Left colon (tissue), 2 donors: ENCODE measurements at regions not wholly inside any gene's neighbourhood (a gene's known extent, or its start where the extent isn't known, plus 50 kb on each side); places are given as distances from the start of the nearest gene placed in this dataset.

ENCODE experiments used
- ATAC-seq: fragments of 200-7000 bp; cut with Tn5 transposase; one replicate; pipeline ENCODE4 v1.9.1; 2020; ENCODE audit warnings: mild to moderate bottlenecking, moderate library complexity
- DNase-seq, 2 donors: peaks; one replicate each; pipeline ENCODE4 v3.0.0-alpha.2; 2020
- intact Hi-C, 2 donors: fragments of 100-400 bp; cut with DNase I in 1 of 2; cut with micrococcal nuclease in 1 of 2; formaldehyde crosslinking; loops; one replicate each; pipeline versions ENCODE4 v1.11.2 to v1.14.0; 2022; cut with DNase I, micrococcal nuclease
- donor health status: DM: no; HTN: no; CAD: no.
- donor health status: DM: yes; HTN: yes; CAD: no.

DNA sequence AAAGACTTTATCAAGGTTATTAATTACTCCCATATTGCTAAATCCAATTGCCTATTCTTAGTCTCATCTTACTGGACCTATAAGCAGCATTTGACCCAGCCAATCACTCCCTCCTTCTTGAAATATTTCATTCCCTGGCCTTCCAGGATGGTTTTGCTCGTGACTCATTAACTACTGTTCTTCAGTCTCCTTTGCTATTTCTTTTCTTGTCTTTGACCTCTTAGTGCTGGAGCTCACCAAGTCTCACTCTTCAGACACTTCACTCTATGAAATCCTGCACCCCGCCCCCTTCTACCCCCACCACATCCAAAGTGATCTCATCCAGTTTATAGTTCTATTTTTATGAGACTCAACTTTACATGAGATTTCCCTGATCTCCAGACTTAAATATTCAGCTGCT is 803.1 kb upstream of the WWC1 start:
- DNase-seq, result no peak
- intact Hi-C loops, result no loop called here
- no peak for ATAC-seq

DNA sequence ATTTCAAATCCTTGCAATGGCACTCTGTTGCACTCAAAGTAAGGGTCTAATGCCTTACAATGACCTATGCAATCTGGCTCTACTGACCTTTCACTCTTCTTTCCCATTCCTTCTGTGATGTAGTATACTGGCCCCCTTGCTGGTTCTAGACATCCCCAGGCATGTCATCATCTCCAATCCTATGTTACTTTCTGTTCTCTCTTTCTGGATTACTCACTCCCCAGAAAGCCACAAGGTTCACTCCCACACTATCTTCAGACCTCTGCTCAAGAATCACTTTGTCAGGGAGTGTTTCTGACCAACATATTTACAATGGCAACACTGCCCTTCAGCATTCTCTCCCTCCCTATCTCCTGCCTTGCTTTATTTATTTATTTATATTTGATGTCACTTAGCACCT is 802.2 kb upstream of the WWC1 start:
- no peak for ATAC-seq
- no peak for DNase-seq
- intact Hi-C loops, result no loop called here

DNA sequence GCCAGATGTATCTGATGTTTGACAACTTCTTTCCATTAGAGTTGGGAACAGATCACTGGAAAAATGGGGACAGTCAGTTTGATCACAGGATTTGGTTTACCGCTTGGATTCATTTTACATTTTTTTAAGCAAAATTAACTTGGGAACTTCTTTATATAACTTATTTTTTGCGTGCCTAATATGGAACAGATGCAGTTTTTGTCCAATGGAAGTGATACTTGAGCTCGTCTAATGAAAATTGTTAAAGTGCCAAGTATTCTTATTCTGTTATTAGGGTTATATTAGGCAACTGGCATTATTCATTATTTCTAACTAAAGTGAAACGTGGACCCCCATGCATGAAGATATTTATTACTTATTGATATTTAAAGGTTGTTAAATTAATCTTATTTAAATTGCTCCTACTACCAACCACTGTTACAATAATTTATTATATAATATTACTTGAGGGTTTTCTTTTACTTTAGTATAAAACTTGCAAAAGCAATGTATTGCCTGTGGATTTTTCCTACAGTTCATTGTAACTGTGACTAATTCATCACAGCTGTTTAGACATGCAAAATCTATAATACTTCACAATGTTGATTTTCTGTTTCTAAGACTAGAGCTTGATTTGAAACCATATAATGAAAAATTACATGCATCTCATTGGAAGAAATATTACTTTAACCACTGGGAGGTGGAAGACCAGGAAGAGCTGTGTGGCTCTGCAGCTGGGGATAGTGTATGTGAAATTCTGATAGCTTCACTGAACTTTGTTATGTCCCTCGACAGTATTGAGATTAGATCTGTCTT is 787.3 kb upstream of the WWC1 start:
- ATAC-seq (no peak), DNase-seq (no peak)
- intact Hi-C loops, result no loop called here

DNA sequence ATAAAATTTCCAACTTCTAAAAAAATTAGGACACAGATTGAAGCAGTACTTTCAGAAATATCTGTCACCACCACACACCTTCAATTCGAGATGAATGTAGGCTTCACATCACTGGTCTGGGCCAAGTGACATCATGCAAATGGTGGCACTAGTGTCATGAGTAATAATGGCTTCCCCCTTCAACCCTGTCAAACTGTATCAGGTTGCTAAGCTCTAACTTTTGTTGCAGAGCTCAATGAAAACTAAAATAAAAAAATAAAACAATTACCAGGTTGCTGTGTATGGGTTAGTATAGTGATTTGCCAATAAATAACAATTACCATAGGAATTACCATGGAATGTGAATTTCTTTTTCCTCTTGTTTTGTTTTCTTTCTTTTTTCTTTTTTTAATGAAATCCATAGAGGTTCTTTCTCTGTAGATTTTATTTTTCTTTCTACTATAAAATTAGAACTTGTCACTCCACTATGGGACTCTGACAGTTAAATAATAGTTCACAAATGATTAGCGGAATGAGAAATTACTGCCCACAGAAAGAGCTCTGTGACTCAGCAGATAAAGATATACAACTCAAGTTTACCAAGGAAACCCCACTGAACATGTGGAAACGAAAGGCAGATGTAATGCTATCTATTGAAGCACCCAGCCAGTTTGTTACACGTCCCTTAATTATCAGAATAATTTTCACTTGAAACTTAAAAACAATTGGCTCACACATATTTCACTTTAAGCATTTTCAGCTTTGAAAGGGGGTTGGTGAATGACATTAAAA is 783.8 kb upstream of the WWC1 start:
- intact Hi-C loops, result no loop called here
- ATAC-seq, result no peak
- DNase-seq, result no peak

DNA sequence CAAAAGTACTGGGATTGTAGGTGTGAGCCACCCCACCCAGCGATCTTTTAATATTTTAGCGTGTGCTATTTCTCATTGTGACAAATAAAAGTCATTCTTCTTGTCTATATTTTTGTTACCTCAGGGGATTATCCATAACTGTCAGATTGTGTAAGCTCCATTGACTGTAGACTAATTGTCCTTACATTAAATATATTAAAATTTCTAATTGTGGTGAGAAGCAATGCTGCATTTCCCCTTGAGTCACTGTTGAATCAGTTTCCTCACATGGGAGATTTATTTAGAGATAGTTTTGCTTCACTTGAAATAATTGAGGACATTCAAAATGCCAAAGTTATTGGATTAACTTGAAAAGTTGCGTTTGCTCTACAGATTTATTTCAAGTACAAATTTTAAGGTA is 782.4 kb upstream of the WWC1 start:
- intact Hi-C loops, result no loop called here
- DNase-seq, result no peak
- no peak for ATAC-seq

DNA sequence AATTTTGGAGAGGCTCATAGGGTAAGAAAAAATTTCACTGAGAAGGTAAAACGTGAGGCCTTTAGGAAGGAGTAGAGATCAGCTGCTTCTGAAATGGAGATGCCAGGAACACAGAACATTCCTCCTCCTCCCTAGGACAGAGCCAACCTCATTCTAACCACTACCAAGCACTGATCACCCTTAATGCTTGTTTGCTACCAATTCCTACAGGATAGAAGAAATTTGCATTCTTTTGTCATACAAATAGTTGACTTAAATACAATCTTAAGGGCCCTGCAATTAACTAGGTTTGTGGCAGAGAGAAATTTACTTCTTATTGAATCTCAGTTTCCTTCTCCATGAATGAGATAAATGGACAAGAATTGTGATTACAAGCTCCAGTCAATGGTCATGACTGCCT is 780.2 kb upstream of the WWC1 start:
- DNase-seq (no peak), ATAC-seq (no peak)
- intact Hi-C loops, result no loop called here

DNA sequence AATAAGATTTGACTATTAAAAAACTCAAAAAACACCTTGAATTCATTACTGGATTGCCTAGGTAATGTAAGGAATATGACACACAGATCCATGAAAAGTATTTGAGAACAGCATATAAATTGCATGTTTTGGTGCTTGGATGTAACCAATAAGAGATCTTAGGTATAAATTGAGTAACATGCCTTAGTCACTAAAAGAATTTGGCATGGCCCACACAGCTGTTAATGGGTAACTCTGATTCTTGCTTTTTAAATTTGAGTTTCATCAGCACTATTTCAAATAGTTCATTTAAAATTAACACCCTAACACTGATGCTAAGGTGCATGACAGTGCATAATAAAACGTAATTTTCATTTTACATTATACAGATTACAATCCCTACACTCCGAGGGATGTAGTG is 779.3 kb upstream of the WWC1 start:
- no peak for ATAC-seq
- intact Hi-C loops, result no loop called here
- DNase-seq, result no peak

DNA sequence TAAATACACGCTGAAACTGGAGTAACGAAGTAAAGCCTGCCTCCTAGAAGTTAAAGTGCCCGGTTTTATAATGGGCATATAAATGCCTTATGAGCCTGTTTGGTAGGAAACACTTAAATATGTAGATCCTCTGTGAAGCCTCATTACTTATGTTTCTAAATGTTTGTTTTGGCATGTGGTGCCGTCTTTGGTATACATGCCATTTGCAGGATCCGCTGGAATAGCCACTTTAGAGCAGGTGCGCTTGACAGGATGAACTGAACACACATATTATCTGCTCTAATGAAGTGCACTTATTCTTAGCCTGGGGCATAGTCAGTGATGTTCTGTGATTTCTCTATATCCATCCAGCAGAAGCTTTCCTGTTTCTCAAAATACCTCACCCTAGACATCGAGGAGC is 778.1 kb upstream of the WWC1 start:
- ATAC-seq, result no peak
- no peak for DNase-seq
- intact Hi-C loops, result no loop called here

DNA sequence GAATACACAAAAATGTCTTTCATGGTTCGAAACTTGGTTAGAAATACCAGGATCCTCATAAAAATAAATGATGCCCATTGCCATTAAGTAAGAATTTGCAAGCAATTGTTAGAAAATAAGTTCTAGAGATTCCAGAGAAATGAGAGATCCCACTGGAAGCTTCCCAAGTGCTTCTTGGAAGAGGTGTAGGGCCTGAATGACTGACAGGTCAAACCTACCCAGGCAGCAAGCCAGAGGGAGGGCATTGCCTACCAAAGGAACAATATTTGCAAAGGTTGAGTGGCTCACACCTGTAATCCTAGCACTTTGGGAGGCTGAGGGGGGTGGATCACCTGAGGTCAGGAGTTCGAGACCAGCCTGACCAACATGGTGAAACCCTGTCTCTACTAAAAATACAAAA is 777.0 kb upstream of the WWC1 start:
- ATAC-seq (no peak), DNase-seq (no peak)
- intact Hi-C loops, result no loop called here

DNA sequence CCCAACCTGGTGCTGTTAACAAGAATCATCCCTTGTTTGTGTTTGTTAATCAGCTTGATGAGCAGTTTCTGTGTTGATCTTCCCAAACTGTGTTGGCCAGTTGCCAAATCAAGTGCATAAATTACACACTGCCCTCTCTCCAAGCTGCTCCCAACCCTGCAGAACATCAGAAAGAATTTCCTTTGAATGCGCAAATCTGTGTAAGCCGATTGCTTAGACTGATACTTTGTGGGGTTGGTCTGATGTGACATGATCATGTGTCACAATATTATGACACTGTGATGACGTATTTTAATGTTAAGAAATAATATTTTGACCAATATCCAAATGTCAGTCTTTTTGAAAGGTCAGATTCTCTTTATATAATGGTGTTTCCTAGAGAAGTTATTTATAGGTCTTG is 766.4 kb upstream of the WWC1 start:
- ATAC-seq (no peak), DNase-seq (no peak)
- intact Hi-C loops, result no loop called here

DNA sequence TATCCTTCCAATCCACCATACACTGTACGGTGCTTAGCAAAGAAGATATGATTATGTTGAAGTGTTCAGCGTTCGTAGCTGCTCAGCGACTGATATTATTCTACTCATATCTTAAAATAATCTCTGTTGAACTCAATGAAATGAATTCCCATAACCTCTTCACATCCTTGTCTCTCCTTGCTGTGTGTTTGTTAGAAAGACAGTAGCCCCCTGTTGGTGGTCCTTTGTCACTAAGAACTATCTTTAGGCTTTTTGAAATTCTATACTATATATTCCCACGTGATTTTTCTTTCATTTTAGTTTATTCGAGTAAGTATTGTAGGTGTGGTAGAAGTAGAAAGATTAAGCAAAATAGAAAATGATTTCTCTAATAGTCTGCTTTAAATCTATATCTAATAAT is 762.8 kb upstream of the WWC1 start:
- no peak for DNase-seq
- intact Hi-C loops, result no loop called here
- ATAC-seq, result no peak

DNA sequence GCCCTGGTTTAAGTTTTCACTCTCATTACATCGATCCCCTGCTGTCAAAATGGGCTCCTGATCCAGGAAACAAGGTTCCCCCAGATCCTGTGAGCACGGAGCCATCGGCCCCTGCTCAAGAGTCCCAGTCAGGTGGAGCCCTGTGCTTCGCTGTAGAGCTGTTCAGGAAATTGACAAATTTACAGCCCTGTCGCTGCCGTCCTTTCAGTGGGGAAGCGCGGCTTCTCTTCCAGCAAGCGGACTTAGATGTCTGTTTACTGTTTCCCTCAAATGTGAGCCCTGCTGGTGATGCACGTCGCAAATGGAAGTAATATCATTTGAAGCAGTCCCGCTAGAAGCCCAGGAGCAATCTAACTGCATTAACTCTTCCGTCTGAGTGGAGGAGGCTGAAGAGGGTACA is 760.9 kb upstream of the WWC1 start:
- ATAC-seq, result no peak

DNA sequence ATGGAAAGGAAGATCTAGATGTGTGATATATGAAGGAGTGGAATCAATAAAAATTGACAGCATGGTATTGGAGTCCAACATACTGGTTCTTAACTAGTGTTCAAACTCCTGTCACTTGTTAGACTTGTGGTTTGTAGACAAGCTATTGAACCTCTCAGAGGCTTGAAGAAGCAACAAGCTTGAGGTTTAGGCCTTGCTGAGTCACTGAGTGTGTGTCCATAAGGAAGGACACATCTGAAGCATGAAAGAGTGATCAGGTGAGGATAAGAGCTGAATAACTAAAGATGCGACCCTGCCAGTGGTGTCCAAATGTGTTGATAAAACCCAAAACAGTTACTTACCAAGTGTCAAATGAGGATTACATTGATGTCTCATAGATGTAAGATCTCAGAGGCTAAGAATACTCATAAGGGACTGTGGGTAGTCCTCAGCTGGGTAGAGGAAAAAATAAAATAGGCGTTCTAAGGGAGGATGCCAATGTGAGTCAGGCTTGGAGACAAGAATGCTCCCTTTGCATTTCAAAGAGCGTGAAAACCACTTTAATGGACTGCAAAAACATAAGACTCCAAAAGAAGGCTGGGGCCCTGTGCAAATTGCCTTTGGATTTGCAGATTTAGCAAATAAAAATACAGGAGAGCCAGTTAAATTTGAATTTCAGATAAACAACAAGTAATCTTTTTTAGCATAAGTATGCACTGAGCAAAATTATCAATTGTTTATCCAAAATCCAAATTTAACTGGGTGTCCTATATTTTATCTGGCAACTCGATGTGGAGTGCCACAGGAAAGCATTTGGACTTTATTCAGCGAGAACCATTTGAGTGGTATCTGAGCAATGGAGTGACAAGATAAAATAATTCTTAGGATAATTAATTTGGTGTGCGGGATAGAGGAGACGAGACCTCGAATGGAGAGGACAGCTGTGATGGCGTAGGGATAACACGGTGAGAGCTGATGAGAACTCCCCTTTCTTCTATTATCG is 757.3 kb upstream of the WWC1 start:
- ATAC-seq, result no peak
- intact Hi-C loops, result no loop called here

More for the DNA sequence above, 760.9 kb upstream of the WWC1 start:
- DNase-seq, result no peak
- intact Hi-C loops, result no loop called here

DNA sequence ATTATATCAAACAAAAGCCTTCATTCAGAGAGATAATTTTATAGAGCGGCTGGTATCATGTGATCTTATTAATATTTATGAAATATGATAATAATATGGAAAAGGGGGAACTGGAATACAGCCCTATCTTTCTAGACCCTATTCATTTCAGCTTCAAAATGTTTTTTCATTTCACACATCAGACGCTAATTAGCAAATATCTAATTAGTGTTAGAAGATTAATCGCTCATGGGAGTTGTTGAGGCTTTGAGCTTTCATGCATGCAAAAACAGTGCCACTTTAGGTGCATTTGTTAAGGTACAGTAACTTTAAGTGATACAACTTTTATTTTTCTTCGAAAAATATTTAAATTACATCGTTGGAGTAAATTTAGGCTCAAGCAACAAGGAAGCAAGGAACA is 751.7 kb upstream of the WWC1 start:
- ATAC-seq (no peak), DNase-seq (no peak)
- intact Hi-C loops, result no loop called here

More for the DNA sequence above, 757.3 kb upstream of the WWC1 start:
- no peak for DNase-seq

DNA sequence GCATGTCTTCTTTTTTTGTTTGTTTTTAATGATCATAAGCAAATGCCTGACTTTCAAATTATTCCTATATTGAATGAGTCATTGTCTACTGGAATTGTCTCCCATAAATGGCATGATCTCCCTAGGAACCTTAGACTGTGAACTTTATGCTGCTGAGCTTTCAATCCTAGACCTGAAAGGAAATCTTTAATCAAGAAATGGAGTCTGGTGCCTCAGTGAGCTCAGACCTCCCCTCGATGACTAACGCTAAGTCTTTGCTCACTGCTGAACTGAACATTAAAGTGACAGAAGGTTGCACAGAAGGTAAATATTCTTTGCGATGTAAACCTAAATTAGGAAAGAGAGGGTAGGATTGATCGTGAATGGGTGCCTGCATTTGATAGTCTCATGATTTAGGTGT is 745.2 kb upstream of the WWC1 start:
- ATAC-seq (no peak), DNase-seq (no peak)
- intact Hi-C loops, result no loop called here

DNA sequence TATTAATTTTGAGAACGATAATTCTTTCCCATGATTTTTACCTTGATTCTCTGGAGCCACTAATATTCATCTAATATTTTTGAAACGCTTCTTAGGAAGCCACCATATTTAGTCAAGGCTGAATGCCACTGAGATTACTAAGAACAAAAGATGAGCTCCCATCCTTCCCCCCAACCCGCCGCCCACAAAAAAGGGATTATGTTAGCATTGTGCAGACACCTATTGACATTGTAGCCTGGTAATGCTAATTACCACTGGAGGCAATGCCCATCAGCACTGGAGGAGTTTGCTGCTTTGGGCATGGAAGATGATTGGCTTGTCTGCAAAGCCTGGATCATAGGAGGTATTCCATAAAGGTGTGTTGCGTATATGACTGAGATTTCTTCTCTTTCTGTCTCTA is 739.1 kb upstream of the WWC1 start:
- intact Hi-C loops, result no loop called here
- ATAC-seq, result no peak
- no peak for DNase-seq

DNA sequence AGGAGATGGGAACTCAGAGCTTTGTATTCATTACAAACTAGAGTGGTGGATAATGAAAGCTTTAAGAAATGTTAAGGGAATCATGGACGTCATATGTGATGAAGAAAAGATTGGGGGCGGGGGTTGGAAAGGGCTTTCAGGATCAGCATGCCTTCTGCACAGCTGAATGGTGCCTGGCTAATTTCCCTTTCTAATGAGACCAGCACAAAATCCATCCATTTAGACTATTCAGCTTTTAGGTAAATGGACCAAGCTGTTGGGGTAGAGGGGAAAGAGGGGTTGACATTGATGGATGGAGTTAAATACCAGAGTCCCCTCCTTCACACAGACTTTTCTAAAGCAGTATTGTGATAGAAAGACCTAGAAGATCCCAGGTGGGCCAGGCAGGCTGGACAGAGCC is 737.9 kb upstream of the WWC1 start:
- ATAC-seq (no peak), DNase-seq (no peak)
- intact Hi-C loops, result no loop called here

DNA sequence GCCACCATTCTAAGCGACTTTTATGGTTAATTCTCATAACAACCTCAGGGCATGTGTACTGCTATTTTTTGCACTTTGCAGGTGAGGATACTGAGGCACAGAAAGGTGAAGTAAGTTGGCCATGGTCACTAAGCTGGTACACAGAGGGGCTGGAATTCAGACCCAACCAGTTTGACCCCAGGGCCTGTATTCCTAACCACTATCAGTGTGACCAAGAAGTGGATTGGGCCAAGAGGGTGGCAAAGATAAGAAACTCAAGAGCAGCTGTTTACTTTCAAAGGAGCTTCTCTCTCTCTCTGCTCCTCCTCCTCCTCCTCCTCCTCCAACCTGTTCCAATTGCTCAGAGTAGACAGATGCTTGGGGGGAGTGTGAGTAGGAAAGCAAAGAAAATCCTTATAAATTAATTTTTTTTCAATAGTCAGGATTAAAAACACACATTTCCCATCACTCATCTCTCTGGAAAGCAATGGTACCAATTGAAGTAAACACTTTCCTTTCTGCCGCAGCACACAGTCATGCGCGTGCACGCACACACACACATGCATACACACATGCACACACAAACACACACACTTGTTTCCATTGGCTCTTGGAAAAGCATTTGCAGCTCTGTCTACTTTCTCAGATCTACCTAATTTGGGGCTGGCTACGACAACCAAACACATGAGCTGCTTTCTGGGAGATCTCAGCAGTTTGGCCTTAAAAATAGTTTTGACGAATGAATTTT is 736.7 kb upstream of the WWC1 start:
- DNase-seq (no peak), ATAC-seq (no peak)
- intact Hi-C loops, result no loop called here

DNA sequence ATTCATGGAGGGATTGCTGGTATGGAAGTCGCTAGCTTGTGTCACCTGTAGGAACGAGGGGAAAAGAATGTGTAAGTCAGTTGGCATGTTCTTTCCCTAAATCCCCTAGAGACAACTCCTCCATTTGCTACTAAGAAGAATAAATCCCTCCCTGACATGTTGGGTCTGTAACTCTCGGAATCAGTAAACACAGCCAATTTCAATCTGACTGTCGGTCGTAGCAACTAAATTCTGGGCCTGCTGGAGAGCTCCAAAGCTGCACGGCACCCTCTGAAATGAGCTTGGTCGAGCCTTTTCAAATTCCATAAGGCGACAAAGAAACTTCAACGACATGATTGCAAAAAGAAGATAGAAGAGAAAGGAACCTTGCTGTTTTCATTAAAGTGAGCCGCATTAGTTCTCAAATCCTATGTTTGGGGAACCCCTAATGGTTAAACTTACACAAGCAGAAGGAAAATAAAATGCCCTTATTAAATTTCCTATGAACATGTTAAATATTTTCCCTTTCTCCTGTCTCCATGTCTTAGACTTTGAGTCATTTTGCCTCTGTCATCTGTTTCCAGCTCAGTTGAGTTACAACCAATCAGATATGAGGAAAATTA is 735.8 kb upstream of the WWC1 start:
- DNase-seq, result no peak
- ATAC-seq, result no peak
- intact Hi-C loops, result no loop called here
